ENCODE measurements at regions not wholly inside any gene's neighbourhood (a gene's known extent, or its start where the extent isn't known, plus 50 kb on each side); places are given as distances from the start of the nearest gene placed in this dataset.

- DNase-seq (no peak), ATAC-seq (no peak)
- Histone ChIP-seq H3K27me3 (no peaks in the 10 kb centered on the region), H3K4me3 (no peak overlapping the region), H3K27ac (no peak overlapping the region), H3K9me3 (no peaks in the 10 kb centered on the region), H3K4me1 (peaks cover 0 to 15% of the 10 kb centered on the region in 2 donors), H3K36me3 (no peaks in the 10 kb centered on the region)
- intact Hi-C loops (cut with DNase I; ENCODE audit: low total_unique reads), result no loop called here
- in situ Hi-C loops (cut with MboI; ENCODE audit: low sequenced_read_pairs in 4 of 4), result no loop called here
- TF ChIP-seq POLR2A (IDR thresholded peaks at IDR 0.05), result no peak
- TF ChIP-seq, protein P1, sequence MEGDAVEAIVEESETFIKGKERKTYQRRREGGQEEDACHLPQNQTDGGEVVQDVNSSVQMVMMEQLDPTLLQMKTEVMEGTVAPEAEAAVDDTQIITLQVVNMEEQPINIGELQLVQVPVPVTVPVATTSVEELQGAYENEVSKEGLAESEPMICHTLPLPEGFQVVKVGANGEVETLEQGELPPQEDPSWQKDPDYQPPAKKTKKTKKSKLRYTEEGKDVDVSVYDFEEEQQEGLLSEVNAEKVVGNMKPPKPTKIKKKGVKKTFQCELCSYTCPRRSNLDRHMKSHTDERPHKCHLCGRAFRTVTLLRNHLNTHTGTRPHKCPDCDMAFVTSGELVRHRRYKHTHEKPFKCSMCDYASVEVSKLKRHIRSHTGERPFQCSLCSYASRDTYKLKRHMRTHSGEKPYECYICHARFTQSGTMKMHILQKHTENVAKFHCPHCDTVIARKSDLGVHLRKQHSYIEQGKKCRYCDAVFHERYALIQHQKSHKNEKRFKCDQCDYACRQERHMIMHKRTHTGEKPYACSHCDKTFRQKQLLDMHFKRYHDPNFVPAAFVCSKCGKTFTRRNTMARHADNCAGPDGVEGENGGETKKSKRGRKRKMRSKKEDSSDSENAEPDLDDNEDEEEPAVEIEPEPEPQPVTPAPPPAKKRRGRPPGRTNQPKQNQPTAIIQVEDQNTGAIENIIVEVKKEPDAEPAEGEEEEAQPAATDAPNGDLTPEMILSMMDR (IDR thresholded peaks at IDR 0.05 in 4 of 5, conservative IDR thresholded peaks at IDR 0.05 in 1 of 5), result no peak
Measured at GRCh38 chr9:129405089-129405826, 215.6 kb downstream of the C9orf50 start.

- H3K4me3 ChIP-seq, result no peak overlapping the region
- H3K9me3 ChIP-seq, result no peaks in the 10 kb centered on the region
- TF ChIP-seq, protein P1 (IDR thresholded peaks at IDR 0.05 in 4 of 5, conservative IDR thresholded peaks at IDR 0.05 in 1 of 5), result no peak
- TF ChIP-seq POLR2A (IDR thresholded peaks at IDR 0.05), result no peak
- no peaks in the 10 kb centered on the region for H3K36me3 ChIP-seq
- intact Hi-C loops (cut with DNase I; ENCODE audit: low total_unique reads), result no loop called here
- DNase-seq (no peak), ATAC-seq (no peak)
- no peaks in the 10 kb centered on the region for H3K27me3 ChIP-seq
- in situ Hi-C loops (cut with MboI; ENCODE audit: low sequenced_read_pairs in 4 of 4), result no loop called here
- H3K4me1 ChIP-seq, result peaks cover 0 to 15% of the 10 kb centered on the region in 2 donors
- H3K27ac ChIP-seq, result no peak overlapping the region
Measured at GRCh38 chr9:129404621-129405020, 216.3 kb downstream of the C9orf50 start.

- Histone ChIP-seq H3K9me3 (no peaks in the 10 kb centered on the region), H3K36me3 (no peaks in the 10 kb centered on the region), H3K4me3 (no peak overlapping the region), H3K27ac (no peak overlapping the region), H3K4me1 (peaks cover 0 to 10% of the 10 kb centered on the region in 2 donors), H3K27me3 (no peaks in the 10 kb centered on the region)
- ATAC-seq (no peak), DNase-seq (no peak)
- TF ChIP-seq POLR2A (IDR thresholded peaks at IDR 0.05), result no peak
- TF ChIP-seq, protein P1 (IDR thresholded peaks at IDR 0.05 in 4 of 5, conservative IDR thresholded peaks at IDR 0.05 in 1 of 5), result no peak
- intact Hi-C loops (cut with DNase I; ENCODE audit: low total_unique reads), result no loop called here
- in situ Hi-C loops (cut with MboI; ENCODE audit: low sequenced_read_pairs in 4 of 4), result no loop called here
Measured at GRCh38 chr9:129403779-129404620, 216.9 kb downstream of the C9orf50 start.

- DNase-seq (no peak), ATAC-seq (no peak)
- H3K36me3 ChIP-seq, result no peaks in the 10 kb centered on the region
- H3K27me3 ChIP-seq, result no peaks in the 10 kb centered on the region
- no peak overlapping the region for H3K4me3 ChIP-seq
- H3K27ac ChIP-seq, result no peak overlapping the region
- no peaks in the 10 kb centered on the region for H3K9me3 ChIP-seq
- TF ChIP-seq, protein P1 (IDR thresholded peaks at IDR 0.05 in 4 of 5, conservative IDR thresholded peaks at IDR 0.05 in 1 of 5), result no peak
- no peak for TF ChIP-seq POLR2A (IDR thresholded peaks at IDR 0.05)
- peaks cover 0 to 3% of the 10 kb centered on the region in 2 donors for H3K4me1 ChIP-seq
- intact Hi-C loops (cut with DNase I; ENCODE audit: low total_unique reads), result no loop called here
- in situ Hi-C loops (cut with MboI; ENCODE audit: low sequenced_read_pairs in 4 of 4), result no loop called here
Measured at GRCh38 chr9:129402931-129403778, 217.7 kb downstream of the C9orf50 start.
